Muscle layer of colon (tissue), 2 donors: ENCODE measurements at regions not wholly inside any gene's neighbourhood (a gene's known extent, or its start where the extent isn't known, plus 50 kb on each side); places are given as distances from the start of the nearest gene placed in this dataset.

Source experiments
- H3K27ac ChIP-seq: one replicate; pipeline ENCODE4 v1.7.0; 2013; ENCODE audit warnings: low read depth, mild to moderate bottlenecking, low read length, moderate library complexity
- H3K27me3 ChIP-seq, 2 donors: one replicate each; pipeline ENCODE4 v1.7.0; 2013; ENCODE audit warnings: low read length in 2 of 2, mild to moderate bottlenecking in 2 of 2; ENCODE audit not compliant: insufficient read depth in 2 of 2, control insufficient read depth in 1 of 2
- H3K36me3 ChIP-seq: one replicate; pipeline ENCODE4 v1.7.0; 2013; ENCODE audit warnings: mild to moderate bottlenecking, low read length; ENCODE audit not compliant: insufficient read depth
- H3K4me1 ChIP-seq: one replicate; pipeline ENCODE4 v1.7.0; 2013; ENCODE audit warnings: mild to moderate bottlenecking, low read length; ENCODE audit not compliant: insufficient read depth
- H3K4me3 ChIP-seq, 2 donors: one replicate each; pipeline ENCODE4 v1.7.0; 2013; ENCODE audit warnings: low read length in 2 of 2, low read depth in 1 of 2, mild to moderate bottlenecking in 1 of 2, moderate library complexity in 1 of 2
- H3K9ac ChIP-seq: one replicate; pipeline ENCODE4 v1.7.0; 2013; ENCODE audit warnings: low read length
- H3K9me3 ChIP-seq: one replicate; pipeline ENCODE4 v1.7.0; 2013; ENCODE audit warnings: mild to moderate bottlenecking, low read length
- donor health status: abdominal sarcoma.
- donor health status: Adenocarcinoma of cecum.

DNA sequence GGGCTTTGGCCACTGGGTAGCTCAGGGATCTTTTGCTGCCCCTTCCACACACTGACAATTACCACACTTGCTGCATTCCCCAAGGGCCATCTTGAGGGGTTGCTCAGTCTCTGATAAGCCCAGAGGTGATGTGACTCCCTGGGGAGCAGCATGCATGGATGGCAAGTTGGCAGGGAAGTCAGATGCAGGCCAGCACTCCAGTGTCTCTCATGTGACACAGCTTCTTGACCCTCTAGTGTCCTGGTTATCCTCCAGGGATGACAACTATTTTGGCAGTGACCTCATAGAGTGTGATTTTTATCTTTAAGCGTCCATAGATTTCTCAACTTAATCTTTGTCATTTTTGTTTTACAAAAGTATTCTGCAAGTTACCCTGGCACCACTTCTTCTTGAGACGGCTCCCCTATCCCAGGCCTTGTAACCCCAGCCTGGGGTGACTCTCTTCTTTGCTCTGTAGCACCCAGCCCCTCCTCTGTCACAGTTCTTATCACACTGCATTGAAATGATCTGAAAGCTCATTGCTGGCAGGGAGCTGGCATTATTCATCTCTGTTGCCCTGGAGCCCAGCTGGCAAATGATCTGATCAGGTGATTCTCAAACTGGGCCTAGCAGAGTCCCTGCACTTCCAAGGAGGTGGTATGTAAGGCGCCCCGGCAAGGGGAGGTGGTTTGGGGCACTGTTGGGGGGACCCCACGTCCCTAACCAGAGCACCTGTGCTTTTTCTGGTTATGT, 72.6 kb downstream of the TENT5C start:
- no peak overlapping the region for H3K9ac ChIP-seq
- H3K27me3 ChIP-seq, result no peaks in the 10 kb centered on the region
- no peak overlapping the region for H3K27ac ChIP-seq
- peaks cover 33% of the 10 kb centered on the region for H3K4me1 ChIP-seq
- no peaks in the 10 kb centered on the region for H3K36me3 ChIP-seq
- no peak overlapping the region for H3K4me3 ChIP-seq
- H3K9me3 ChIP-seq, result no peaks in the 10 kb centered on the region

DNA sequence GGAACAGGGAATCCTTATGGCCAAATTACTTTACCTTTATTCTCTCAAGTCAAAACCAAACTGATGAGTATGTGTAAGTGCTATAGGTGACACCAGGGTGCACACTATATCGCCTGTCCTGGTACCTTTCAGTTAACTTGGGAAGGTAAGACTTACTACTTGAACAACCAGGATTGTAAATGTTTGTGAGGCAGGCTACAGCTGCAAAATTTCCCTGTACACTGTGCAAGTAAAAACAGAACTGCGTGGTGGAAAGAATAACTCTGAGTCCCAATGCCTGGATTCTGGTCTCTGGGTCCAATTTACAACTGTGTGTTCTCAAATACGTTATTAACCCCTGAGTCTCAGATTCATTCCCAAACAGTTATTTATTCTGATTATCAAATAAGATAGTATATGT, 73.5 kb downstream of the TENT5C start:
- no peaks in the 10 kb centered on the region for H3K27me3 ChIP-seq
- no peaks in the 10 kb centered on the region for H3K36me3 ChIP-seq
- peaks cover 33% of the 10 kb centered on the region for H3K4me1 ChIP-seq
- no peak overlapping the region for H3K27ac ChIP-seq
- H3K9me3 ChIP-seq, result no peaks in the 10 kb centered on the region
- H3K4me3 ChIP-seq, result no peak overlapping the region
- no peak overlapping the region for H3K9ac ChIP-seq

DNA sequence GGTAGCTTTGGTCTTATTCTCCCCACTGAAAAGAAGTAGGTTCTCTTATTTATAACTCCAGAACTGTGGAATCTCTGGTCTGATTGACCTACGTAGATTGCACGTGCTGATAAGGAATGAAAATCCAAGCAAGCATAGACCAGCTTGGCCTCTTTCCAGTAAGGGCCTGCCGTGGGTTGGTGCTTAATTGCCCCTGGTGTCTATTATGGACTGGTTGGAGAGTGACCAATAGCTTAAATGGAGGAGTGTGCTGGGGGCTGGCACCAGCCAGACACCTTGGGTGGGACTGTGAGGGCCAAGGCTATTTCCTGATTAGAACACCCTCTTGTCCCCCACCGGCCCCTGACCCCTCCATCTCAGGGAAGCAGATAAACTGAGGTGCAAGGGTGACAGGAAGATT, 74.0 kb downstream of the TENT5C start:
- Histone ChIP-seq H3K27ac (no peak overlapping the region), H3K9me3 (no peaks in the 10 kb centered on the region), H3K9ac (no peak overlapping the region), H3K4me1 (peaks cover 33% of the 10 kb centered on the region), H3K36me3 (no peaks in the 10 kb centered on the region), H3K4me3 (no peak overlapping the region), H3K27me3 (no peaks in the 10 kb centered on the region)

DNA sequence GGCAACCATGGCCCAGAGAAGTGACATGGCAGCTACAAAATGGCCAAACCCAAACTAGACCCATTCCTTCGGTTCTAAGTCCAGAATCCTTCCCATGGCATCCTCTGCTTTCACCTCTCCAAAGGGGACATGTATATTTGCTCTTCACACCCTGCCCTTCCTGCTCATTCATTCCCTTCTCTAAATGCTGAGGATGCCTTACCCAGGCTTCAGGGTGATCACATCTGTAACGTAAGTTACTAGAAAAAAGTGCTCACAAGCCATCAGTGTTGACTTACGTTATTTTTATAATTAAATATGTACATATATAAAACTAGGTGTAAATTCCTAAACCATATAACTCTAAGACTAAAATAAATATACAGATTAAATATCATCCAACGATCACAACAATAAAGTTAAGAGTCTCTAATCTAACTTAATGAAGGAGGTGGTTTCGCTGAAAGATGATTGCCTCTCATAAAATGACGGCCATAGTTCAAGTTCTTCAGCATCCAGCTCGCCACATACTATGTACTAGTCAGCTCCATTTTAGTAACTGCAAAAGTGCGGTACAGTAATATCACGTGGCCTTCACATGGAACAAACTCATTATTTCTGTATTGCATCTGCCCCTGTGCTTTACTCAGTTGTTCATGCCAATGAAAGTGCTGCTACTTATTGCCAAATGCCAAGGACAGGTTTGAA, 74.6 kb downstream of the TENT5C start:
- Histone ChIP-seq H3K27ac (no peak overlapping the region), H3K36me3 (no peaks in the 10 kb centered on the region)

DNA sequence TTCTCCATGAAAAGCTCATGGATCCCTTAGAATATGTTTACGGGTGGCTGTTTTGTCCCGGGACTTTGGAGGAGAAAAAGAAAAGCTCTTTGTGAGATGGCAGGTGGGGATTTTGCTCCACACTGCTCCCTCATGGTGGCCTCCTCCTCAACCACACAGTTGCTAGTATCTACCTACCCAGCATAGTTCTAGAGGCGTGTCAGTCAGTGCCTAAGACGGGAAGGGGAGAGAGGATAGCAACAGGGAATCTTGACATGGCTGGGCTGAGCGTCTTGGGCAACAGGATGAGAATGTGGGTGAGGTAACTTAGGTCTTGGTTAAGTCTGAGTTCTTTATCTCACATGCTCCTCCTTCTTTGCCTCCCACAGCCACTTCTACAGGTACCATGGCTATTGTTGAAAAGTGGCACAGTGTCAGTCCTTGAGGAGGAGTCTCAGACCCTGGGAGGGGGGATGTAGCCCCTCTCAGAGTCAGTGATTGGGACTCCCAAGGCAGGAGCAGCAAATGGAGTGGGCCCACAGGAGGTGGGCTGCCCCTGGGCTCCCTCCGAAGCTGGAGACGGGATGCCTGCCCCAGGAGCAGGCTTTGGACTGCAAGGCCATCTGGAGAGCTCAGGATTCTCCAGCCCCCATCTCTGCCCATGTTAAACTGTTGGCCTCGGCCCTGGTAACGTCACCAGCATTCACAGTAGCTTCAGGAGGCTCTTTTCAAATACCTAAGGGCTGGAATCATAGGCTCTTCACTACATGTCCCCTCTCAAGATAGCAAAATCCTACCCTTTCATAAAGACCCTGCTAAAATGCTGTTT, 75.4 kb downstream of the TENT5C start:
- no peaks in the 10 kb centered on the region for H3K27me3 ChIP-seq
- no peak overlapping the region for H3K27ac ChIP-seq
- peaks cover 44% of the 10 kb centered on the region for H3K4me1 ChIP-seq
- H3K9ac ChIP-seq, result no peak overlapping the region
- no peaks in the 10 kb centered on the region for H3K36me3 ChIP-seq
- no peaks in the 10 kb centered on the region for H3K9me3 ChIP-seq
- no peak overlapping the region for H3K4me3 ChIP-seq

More for the DNA sequence above, 74.6 kb downstream of the TENT5C start:
- Histone ChIP-seq H3K9me3 (no peaks in the 10 kb centered on the region), H3K9ac (no peak overlapping the region), H3K27me3 (no peaks in the 10 kb centered on the region), H3K4me1 (peaks cover 36% of the 10 kb centered on the region), H3K4me3 (no peak overlapping the region)

DNA sequence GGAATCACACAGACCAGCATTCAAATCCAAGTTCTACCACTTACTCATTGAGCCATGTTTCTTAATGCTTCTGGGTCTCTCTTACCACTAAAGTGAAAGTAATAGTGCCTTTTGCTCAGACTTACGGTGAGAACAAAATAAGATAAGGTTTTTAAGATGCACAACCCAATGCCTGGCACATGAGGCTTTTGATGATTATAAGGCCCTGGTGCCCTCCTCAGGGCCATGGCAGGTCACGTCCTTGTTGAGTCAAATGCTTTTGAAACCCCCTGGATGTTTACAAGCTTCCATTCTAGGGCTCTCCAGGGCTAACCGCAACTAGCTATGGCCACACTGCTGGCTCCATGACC, 76.0 kb downstream of the TENT5C start:
- peak overlapping the region; percentile 43 for H3K27ac ChIP-seq
- H3K9me3 ChIP-seq, result no peaks in the 10 kb centered on the region
- no peaks in the 10 kb centered on the region for H3K36me3 ChIP-seq
- peak overlapping the region; percentile 17 for H3K9ac ChIP-seq
- H3K4me3 ChIP-seq, result peak overlapping the region in 1 of 2 donors; percentile 34
- no peaks in the 10 kb centered on the region for H3K27me3 ChIP-seq
- peaks cover 48% of the 10 kb centered on the region for H3K4me1 ChIP-seq

DNA sequence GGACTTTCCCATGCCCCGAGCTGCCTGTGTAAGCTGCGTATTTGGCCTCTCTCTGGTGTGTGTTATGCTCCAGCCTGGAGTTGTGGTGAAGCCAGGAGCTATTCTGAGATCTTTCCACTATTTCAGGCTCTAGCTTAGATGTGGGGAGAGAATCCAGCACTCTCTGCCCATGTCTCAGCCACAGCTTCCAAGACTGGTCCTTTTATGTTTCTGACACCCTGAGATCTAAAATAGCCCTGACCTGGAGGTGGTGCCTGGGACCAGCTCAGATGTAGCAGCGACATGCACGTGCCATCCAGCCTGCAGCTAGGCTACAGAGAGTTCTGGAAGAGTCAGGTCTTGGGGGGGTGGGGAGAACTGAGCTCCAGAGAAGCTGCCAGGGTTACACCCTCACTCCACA, 76.5 kb downstream of the TENT5C start:
- Histone ChIP-seq H3K36me3 (no peaks in the 10 kb centered on the region), H3K9me3 (no peaks in the 10 kb centered on the region), H3K27ac (peak overlapping the region; percentile 43), H3K4me1 (peaks cover 48% of the 10 kb centered on the region), H3K27me3 (no peaks in the 10 kb centered on the region), H3K4me3 (peak overlapping the region in 1 of 2 donors; percentile 34), H3K9ac (peak overlapping the region; percentile 17)

DNA sequence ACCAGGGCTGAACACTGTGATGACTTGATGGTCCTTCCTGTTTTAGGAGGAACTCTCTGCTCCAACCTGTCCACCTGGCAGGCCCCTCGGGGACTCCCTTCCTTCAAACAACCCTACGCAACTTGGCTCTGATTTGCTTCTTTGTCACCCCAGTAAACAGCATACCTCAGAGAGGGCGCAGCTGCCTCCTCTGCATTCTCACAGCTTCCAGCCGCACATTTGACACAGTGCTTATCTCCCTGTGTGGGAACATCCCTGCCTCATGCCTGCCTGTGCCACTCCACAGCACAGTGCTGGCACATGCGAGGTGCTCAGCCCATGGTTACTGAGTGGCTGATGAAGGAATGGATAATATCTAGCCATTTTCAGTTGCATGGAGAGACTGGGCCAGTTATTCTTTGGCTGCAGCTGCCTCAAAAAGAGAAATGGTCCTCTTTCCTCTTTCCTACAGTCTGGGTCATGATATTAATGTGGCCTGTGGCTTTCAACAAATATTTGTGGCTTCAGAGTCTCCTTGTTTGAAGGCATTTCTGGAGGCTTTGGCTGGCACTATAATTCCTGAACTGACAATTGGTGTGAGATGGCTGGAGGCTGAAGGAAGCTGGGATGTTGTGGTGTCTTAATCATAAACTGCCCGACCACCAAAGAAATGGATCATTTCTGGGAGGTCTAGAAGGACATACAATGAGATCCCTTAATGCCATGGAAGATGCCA, 77.9 kb downstream of the TENT5C start:
- H3K36me3 ChIP-seq, result no peaks in the 10 kb centered on the region
- no peak overlapping the region for H3K4me3 ChIP-seq
- no peaks in the 10 kb centered on the region for H3K27me3 ChIP-seq
- no peaks in the 10 kb centered on the region for H3K9me3 ChIP-seq
- peaks cover 40% of the 10 kb centered on the region for H3K4me1 ChIP-seq
- no peak overlapping the region for H3K9ac ChIP-seq
- H3K27ac ChIP-seq, result no peak overlapping the region

DNA sequence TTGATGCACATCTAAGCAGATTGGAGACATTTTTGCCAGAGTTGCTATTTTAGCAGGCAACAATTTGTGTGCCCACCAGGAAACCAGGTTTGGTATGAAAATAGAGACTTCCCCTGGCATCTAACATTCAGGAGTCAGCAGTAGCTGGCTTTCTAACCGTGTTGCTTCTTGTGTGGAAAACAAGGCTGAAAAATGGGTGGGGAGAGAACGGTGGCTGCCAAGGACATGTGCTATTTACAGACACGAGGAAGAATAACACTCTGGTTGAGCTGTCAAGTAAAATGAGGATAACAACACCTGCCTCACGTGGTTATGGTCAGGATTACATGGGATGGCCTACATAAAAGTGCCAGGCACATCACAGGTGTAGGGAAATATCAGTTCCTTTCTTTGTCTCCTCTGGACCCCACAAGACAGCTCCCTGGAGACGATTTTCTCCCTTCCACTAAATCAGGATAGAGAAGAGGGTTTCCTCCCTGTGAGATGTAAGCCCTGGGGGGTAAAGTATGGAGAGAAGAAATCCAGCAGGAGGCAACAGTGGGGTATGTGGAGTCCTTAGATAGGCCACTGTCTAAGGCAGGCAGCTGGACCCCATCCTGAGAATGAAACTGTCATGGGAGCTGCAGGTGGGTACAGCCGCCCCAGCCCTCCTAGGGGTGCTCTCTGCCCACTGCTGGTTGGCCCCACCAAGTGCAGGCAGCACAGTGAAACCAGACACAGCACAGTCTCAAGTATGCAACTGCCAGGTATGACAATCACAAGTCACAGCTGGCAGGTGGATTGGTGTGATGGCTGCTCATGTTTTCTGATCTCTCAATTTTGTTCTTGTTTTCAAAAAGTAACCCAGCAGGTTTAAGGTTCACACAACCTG, 80.3 kb downstream of the TENT5C start:
- no peaks in the 10 kb centered on the region for H3K27me3 ChIP-seq
- peaks cover 41% of the 10 kb centered on the region for H3K4me1 ChIP-seq
- H3K9me3 ChIP-seq, result no peaks in the 10 kb centered on the region
- H3K27ac ChIP-seq, result no peak overlapping the region
- H3K36me3 ChIP-seq, result no peaks in the 10 kb centered on the region
- no peak overlapping the region for H3K4me3 ChIP-seq
- no peak overlapping the region for H3K9ac ChIP-seq

DNA sequence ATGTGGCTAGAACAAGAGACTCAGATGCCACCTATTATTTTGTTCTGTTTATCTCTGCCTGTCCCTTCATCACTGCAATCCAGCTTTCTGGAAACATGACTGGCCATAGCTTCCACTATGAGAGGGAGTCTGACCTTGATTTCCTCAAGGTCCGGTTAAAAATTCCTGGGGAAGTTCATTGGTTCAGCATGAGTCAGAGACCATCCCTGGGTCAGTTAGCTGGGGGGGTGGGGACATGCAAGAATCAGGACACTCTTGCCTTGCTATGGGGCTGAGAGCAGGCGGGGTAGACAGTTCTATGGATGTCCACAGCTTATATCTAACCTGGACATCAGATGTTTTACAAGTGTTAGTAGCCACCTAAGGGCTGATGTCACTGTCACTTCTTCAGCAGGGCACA, 81.1 kb downstream of the TENT5C start:
- Histone ChIP-seq H3K27me3 (no peaks in the 10 kb centered on the region), H3K9ac (no peak overlapping the region), H3K27ac (no peak overlapping the region), H3K36me3 (no peaks in the 10 kb centered on the region), H3K4me3 (no peak overlapping the region), H3K9me3 (no peaks in the 10 kb centered on the region), H3K4me1 (peaks cover 33% of the 10 kb centered on the region)
